Stimulated activated effector memory CD8-positive, alpha-beta T cell treated with anti-CD3 and anti-CD28 coated beads, Interleukin-12 subunit alpha, Interleukin-12 subunit beta, amount 100 ng/mL, for 72 hours (primary cell): ENCODE measurements at regions not wholly inside any gene's neighbourhood (a gene's known extent, or its start where the extent isn't known, plus 50 kb on each side); places are given as distances from the start of the nearest gene placed in this dataset.
A peak's percentile ranks its signal among the peaks of the same experiment; 100 is the strongest.
"Not testable (repeated sequence)": the region's sequence is repeated elsewhere in the genome, so short reads cannot be mapped to it uniquely, and the experiment has no call there.

Source experiments
- ATAC-seq: fragments of 150-1000 bp; cut with Tn5 transposase; 2 replicates; pipeline ENCODE4 v1.10.0; 2021
- DNase-seq, 2 donors: peaks; one replicate each; pipeline ENCODE4 v3.0.0; 2021 to 2022; ENCODE audit warnings: low spot score in 2 of 2
- H3K27ac Mint-ChIP-seq: one replicate; pipeline ENCODE4 v1.8.0; 2022; ENCODE audit warnings: mild to moderate bottlenecking, mixed read lengths
- H3K36me3 Mint-ChIP-seq: one replicate; pipeline ENCODE4 v1.8.0; 2022; ENCODE audit warnings: mild to moderate bottlenecking, mixed read lengths
- H3K4me1 Mint-ChIP-seq: one replicate; pipeline ENCODE4 v1.8.0; 2022; ENCODE audit warnings: mixed read lengths
- H3K4me3 Mint-ChIP-seq: one replicate; pipeline ENCODE4 v1.8.0; 2022; ENCODE audit warnings: mild to moderate bottlenecking, mixed read lengths
- H3K9me3 Mint-ChIP-seq: one replicate; pipeline ENCODE4 v1.8.0; 2022; ENCODE audit warnings: mixed read lengths

DNA sequence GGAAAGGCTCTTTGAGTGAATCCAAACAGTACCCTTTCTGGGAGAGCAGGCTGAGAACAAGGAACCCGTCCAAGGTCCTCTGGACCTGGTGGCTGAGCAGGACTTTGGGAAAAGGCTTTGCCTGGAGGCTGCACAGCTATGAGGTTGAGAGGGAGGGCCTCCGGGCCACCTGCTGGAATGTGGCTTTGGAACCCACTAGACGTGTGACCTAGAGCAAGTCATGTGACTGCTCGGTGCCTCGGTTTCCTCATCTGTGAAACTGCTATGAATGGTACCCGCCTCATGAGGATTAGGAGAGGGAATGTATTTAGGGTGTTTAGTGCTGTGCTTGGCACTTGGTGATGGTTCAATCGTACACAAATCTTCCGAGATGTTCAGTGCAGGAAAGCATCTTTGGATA, 50.4 kb downstream of the HAPSTR1 start:
- no peak for ATAC-seq
- Mint-ChIP-seq H3K4me1 (peaks cover 18% of the 10 kb centered on the region), H3K36me3 (peaks cover 6% of the 10 kb centered on the region), H3K27ac (no peak overlapping the region), H3K4me3 (no peak overlapping the region), H3K9me3 (no peaks in the 10 kb centered on the region)
- no peak for DNase-seq

DNA sequence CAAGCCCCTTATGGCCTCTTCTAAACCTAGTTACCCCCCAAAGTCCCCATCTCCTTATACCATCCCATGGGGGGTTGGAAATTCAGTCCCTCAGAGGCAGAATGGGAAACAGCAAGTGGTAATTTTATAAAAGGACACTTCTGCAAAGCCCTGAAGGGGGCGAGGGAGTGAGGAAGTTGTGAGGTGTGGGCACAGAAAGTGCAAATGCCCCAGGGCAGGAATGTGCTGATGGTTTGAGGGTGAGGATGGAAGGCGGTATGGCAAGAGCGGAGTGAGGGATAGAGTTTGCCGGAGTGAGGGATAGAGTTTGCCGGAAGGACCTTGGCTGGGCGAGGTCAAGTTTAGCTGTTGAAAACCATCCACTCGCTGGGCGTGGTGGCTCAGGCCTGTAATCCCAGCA, 52.7 kb downstream of the HAPSTR1 start:
- no peak overlapping the region for H3K27ac Mint-ChIP-seq
- H3K4me1 Mint-ChIP-seq = peaks cover 8% of the 10 kb centered on the region
- no peaks in the 10 kb centered on the region for H3K9me3 Mint-ChIP-seq
- DNase-seq (no peak), ATAC-seq (no peak)
- peaks cover 6% of the 10 kb centered on the region for H3K36me3 Mint-ChIP-seq
- no peak overlapping the region for H3K4me3 Mint-ChIP-seq

- Mint-ChIP-seq H3K27ac (no peak overlapping the region), H3K4me3 (no peak overlapping the region), H3K4me1 (no peaks in the 10 kb centered on the region), H3K9me3 (no peaks in the 10 kb centered on the region), H3K36me3 (no peaks in the 10 kb centered on the region)
- DNase-seq (no peak), ATAC-seq (no peak)
Observed at GRCh38 chr16:9148374-9149015, 57.1 kb downstream of the HAPSTR1 start.

DNA sequence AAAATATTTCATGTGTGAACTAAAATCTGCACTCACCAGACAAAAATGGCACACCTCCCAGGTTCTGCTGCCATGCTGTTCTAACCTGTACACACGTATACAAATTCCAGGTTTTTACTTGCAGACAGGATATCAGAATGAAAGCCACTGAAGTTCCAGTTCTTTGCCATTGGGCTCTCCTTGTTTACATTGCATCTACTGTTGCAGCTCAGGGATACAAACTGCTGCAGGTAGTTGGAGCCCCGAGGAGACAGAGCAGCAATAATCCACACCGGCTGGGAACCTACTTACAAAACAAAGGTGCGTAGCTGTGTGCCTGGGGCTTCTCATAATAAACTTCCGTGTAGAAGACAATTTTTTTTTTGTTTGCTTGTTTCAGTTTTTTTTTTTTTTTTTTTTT, 59.6 kb downstream of the HAPSTR1 start:
- no peaks in the 10 kb centered on the region for H3K4me1 Mint-ChIP-seq
- no peaks in the 10 kb centered on the region for H3K36me3 Mint-ChIP-seq
- ATAC-seq = no peak
- H3K4me3 Mint-ChIP-seq = no peak overlapping the region
- no peak overlapping the region for H3K27ac Mint-ChIP-seq
- H3K9me3 Mint-ChIP-seq = no peaks in the 10 kb centered on the region
- no peak for DNase-seq

DNA sequence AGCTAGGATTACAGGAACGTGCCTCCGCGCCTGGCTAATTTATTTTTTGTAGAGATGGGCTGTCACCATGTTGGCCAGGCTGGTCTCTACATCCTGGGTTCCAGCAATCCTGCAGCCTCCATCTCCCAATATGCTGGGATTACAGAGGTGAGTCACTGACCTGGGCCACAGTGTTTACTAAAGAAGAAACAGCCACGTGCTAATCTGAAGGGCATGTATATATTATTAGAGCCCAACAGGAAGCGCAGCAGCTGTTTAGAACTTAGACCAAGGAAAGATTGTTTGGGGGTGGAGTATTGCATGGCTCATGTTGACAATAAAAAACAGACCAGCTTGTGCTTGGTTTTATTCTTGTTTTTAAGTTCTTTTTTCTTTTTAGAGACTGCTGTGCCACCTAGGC, 60.2 kb downstream of the HAPSTR1 start:
- Mint-ChIP-seq H3K4me3 (no peak overlapping the region), H3K36me3 (no peaks in the 10 kb centered on the region), H3K27ac (no peak overlapping the region), H3K4me1 (no peaks in the 10 kb centered on the region), H3K9me3 (no peaks in the 10 kb centered on the region)
- no peak for ATAC-seq
- no peak for DNase-seq

- H3K27ac Mint-ChIP-seq = no peak overlapping the region
- DNase-seq = no peak
- ATAC-seq = no peak
- no peaks in the 10 kb centered on the region for H3K36me3 Mint-ChIP-seq
- no peaks in the 10 kb centered on the region for H3K4me1 Mint-ChIP-seq
- no peak overlapping the region for H3K4me3 Mint-ChIP-seq
- H3K9me3 Mint-ChIP-seq = no peaks in the 10 kb centered on the region
Observed at GRCh38 chr16:9152649-9153501, 61.4 kb downstream of the HAPSTR1 start.

GRCh38 chr16:9153502-9153864, 62.0 kb downstream of the HAPSTR1 start:
- no peak overlapping the region for H3K4me3 Mint-ChIP-seq
- no peaks in the 10 kb centered on the region for H3K36me3 Mint-ChIP-seq
- H3K4me1 Mint-ChIP-seq = no peaks in the 10 kb centered on the region
- DNase-seq = no peak
- H3K9me3 Mint-ChIP-seq = no peaks in the 10 kb centered on the region
- H3K27ac Mint-ChIP-seq = no peak overlapping the region
- no peak for ATAC-seq

GRCh38 chr16:9154567-9155410, 63.3 kb downstream of the HAPSTR1 start:
- Mint-ChIP-seq H3K4me1 (no peaks in the 10 kb centered on the region), H3K9me3 (no peaks in the 10 kb centered on the region), H3K36me3 (no peaks in the 10 kb centered on the region), H3K27ac (no peak overlapping the region), H3K4me3 (no peak overlapping the region)
- ATAC-seq (no peak), DNase-seq (no peak)

- peaks cover 6% of the 10 kb centered on the region for H3K4me1 Mint-ChIP-seq
- DNase-seq (no peak), ATAC-seq (no peak)
- no peaks in the 10 kb centered on the region for H3K36me3 Mint-ChIP-seq
- H3K27ac Mint-ChIP-seq = no peak overlapping the region
- H3K9me3 Mint-ChIP-seq = no peaks in the 10 kb centered on the region
- no peak overlapping the region for H3K4me3 Mint-ChIP-seq
Observed at GRCh38 chr16:9155871-9156270, 64.4 kb downstream of the HAPSTR1 start.

DNA sequence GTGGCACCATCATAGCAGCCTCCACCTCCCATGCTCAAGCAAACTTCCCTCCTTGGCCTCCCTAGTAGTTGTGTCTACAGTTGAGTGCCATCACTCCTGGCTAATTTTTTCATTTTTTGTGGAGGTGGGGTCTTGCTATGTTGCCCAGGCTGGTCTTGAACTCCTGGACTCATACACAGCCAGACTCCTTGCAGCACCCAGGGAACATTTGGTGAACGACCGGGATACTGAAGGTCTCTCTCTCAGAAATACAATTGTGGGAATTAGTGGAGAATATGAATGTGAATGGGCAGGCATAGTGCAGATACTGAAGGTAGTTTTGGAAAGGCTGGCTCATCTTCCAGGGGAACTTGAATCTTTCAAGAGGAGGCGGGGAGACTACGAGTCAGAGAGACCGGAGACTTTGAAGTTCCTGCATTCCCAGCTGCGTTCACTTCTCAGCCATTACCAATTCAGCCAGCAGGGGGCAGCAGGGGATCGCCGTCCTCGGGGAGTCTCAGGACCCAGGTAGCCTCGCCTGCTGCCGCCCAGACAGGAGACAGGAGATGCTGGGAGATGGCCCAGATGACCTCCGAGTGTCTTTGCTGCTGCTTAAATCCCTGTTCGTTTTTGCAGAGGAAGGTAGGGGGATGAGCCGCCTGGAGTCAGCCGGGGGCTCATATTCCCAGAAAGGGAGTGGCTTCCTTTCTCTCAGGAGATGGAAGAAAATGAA, 68.6 kb downstream of the HAPSTR1 start:
- H3K27ac Mint-ChIP-seq = no peak overlapping the region
- no peaks in the 10 kb centered on the region for H3K36me3 Mint-ChIP-seq
- no peak overlapping the region for H3K4me3 Mint-ChIP-seq
- peaks cover 6% of the 10 kb centered on the region for H3K4me1 Mint-ChIP-seq
- peak; percentile 57 for ATAC-seq
- H3K9me3 Mint-ChIP-seq = no peaks in the 10 kb centered on the region
- DNase-seq = peak in 1 of 2 donors; percentile 61

GRCh38 chr16:9160551-9160911, 69.1 kb downstream of the HAPSTR1 start:
- Mint-ChIP-seq H3K4me1 (peaks cover 6% of the 10 kb centered on the region), H3K9me3 (no peaks in the 10 kb centered on the region), H3K4me3 (no peak overlapping the region), H3K36me3 (no peaks in the 10 kb centered on the region), H3K27ac (no peak overlapping the region)
- ATAC-seq (no peak), DNase-seq (no peak)

DNA sequence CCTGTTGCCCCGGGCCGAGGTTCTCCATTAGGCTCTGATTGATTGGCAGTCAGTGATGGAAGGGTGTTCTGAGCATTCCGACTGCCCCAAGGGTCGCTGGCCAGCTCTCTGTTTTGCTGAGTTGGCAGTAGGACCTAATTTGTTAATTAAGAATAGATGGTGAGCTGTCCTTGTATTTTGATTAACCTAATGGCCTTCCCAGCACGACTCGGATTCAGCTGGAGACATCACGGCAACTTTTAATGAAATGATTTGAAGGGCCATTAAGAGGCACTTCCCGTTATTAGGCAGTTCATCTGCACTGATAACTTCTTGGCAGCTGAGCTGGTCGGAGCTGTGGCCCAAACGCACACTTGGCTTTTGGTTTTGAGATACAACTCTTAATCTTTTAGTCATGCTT, 74.2 kb downstream of the HAPSTR1 start:
- Mint-ChIP-seq H3K9me3 (no peaks in the 10 kb centered on the region), H3K4me3 (no peak overlapping the region), H3K4me1 (no peaks in the 10 kb centered on the region), H3K36me3 (no peaks in the 10 kb centered on the region), H3K27ac (no peak overlapping the region)
- no peak for ATAC-seq
- DNase-seq = no peak

DNA sequence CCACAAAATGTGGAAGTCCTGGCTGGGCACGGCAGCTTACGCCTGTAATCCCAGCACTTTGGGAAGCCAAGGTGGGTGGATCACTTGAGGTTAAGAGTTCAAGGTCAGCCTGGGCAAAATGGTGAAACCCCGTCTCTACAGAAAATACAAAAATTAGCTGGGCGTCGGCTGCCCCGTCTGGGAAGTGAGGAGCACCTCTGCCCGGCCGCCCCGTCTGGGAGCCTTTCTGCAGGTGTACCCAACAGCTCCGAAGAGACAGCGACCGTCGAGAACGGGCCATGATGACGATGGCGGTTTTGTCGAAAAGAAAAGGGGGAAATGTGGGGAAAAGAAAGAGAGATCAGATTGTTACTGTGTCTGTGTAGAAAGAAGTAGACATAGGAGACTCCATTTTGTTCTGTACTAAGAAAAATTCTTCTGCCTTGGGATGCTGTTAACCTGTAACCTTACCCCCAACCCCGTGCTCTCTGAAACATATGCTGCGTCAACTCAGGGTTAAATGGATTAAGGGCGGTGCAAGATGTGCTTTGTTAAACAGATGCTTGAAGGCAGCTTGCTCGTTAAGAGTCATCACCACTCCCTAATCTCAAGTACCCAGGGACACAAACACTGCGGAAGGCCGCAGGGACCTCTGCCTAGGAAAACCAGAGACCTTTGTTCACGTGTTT, 75.0 kb downstream of the HAPSTR1 start:
- not testable (repeated sequence) for H3K36me3 Mint-ChIP-seq, H3K9me3 Mint-ChIP-seq, H3K27ac Mint-ChIP-seq

GRCh38 chr16:9169094-9169493, 77.7 kb downstream of the HAPSTR1 start:
- Mint-ChIP-seq H3K36me3 (no peaks in the 10 kb centered on the region), H3K9me3 (no peaks in the 10 kb centered on the region), H3K4me3 (no peak overlapping the region), H3K4me1 (no peaks in the 10 kb centered on the region), H3K27ac (no peak overlapping the region)
- ATAC-seq (no peak), DNase-seq (no peak)

More for the DNA sequence above, 75.0 kb downstream of the HAPSTR1 start:
- not testable (repeated sequence) for ATAC-seq, H3K4me1 Mint-ChIP-seq, DNase-seq, H3K4me3 Mint-ChIP-seq

DNA sequence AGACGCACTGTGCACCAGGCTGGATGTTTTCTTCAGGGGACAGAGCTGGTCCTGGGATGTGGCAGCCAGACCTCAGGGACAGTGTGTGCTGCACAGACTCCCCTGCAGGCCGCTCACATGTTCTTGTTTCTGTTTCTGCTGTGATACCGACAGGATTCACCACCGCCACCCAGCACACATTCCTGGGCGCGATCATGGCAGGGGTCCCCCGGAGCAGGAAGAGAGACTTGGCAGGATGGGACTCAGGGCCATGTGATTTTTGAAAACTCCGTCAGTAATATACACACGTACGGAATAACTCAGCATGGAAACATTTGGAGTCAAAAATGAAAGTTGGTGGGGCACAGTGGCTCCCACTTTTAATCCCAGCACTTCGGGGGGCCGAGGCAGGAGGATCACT, 79.0 kb downstream of the HAPSTR1 start:
- no peak for DNase-seq
- Mint-ChIP-seq H3K9me3 (no peaks in the 10 kb centered on the region), H3K4me3 (no peak overlapping the region), H3K27ac (no peak overlapping the region), H3K4me1 (no peaks in the 10 kb centered on the region), H3K36me3 (no peaks in the 10 kb centered on the region)
- no peak for ATAC-seq
